Fibroblast of skin of left biceps (primary cell): ENCODE measurements at regions not wholly inside any gene's neighbourhood (a gene's known extent, or its start where the extent isn't known, plus 50 kb on each side); places are given as distances from the start of the nearest gene placed in this dataset.
A peak's percentile ranks its signal among the peaks of the same experiment; 100 is the strongest.

Experiments used
- DNase-seq, 2 experiments: peaks; one replicate each; pipeline ENCODE4 v3.0.0-alpha.2; 2013; ENCODE audit warnings: low read depth in 2 of 2

- no peak for DNase-seq
Measured at GRCh38 chr2:45141883-45142866, 132.9 kb upstream of the SIX2 start.

DNA sequence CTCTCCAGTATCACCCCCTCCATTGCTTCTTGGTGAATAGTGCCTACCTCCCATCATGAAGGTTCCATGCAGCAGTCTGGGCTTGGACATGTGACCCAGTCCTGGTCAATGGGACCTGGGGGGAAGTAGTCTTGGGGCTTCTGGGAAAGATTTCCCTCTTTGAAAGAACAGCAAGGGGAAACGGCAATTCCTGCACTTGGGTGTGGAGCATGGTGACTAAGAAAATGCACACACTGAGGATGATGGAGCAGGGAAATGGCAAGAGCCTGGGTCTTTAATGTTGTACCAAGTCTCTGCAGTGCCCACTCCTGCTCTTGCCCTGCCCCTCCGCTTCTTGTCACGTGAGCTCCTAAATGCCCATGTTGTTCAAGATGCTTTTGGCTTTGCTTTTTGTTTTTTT, 131.4 kb upstream of the SIX2 start:
- no peak for DNase-seq

GRCh38 chr2:45138904-45139303, 129.7 kb upstream of the SIX2 start:
- no peak for DNase-seq

DNA sequence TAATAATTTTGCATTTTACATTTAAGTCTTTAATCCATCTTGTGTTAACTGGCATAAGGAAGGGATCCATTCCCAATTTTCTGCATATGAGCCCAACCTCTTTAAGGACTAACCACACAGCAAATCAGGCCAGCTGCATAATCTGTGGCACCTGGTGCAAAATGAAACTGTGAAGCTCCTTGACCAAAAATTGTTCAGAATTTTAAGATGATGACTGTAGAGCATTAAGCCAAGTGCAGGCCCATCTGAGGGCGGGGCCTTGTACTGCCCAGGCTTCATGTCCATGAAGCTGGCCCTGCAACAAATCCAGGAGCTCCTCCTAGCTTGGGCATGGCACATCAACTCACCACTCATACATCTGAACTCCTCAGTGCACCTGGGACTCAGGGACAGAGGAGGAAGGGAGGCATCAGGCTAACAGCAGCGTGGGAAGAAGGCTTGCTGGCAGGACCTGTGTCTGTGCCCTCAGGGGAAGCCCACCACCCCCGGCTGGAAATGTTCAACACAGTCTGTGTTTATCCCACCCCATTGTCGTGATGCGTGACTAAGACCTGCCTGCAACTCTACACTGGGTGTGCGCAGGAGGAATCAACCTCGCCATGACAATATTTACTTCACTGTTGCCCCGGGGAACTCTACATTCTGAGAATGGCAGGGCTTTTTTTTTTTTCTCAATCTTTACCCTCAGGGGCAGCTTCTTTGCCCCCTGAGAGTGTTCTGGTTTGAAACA, 128.9 kb upstream of the SIX2 start:
- no peak for DNase-seq

GRCh38 chr2:45134726-45135125, 125.5 kb upstream of the SIX2 start:
- no peak for DNase-seq

DNA sequence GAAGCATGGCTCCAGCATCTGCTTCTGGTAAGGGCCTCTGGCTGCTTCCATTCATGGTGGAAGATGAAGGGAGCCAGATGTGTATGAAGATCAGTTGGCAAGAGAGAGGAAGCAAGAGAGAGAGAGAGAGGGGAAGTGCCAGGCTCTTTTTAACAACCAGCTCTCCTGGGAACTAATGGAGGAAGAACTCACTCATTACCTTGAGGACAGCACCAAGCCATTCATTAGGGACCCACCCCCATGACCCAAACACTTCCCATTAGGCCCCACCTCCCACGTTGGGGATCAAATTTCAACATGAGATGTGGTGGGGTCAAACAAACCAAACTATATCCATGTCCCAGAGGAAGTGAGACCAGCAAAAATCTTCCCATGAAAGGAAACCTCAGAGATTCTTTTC, 124.8 kb upstream of the SIX2 start:
- DNase-seq = no peak

- no peak for DNase-seq
Measured at GRCh38 chr2:45132551-45132950, 123.3 kb upstream of the SIX2 start.

GRCh38 chr2:45131587-45131986, 122.3 kb upstream of the SIX2 start:
- DNase-seq = no peak

DNA sequence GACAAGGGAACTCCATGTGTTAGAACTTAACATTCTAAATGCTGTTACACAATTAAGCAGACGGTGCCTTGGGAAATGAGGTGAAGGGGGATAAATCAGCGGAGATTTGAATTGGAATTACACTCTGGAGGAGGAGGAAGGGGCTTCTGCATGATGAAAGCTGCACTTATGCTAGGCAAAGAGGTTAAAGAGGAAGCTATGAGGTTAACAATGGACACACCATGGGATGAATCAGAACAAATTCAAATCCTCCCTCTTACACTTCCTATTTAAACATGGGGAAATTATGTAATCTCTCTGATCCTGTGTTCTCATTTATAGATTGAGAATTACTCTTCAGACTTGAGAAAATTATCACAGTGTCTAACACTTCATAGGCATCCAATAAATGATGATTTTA, 121.5 kb upstream of the SIX2 start:
- no peak for DNase-seq

GRCh38 chr2:45128580-45128997, 119.3 kb upstream of the SIX2 start:
- peak; percentile 93 to 94 for DNase-seq

GRCh38 chr2:45127891-45128290, 118.6 kb upstream of the SIX2 start:
- no peak for DNase-seq

DNA sequence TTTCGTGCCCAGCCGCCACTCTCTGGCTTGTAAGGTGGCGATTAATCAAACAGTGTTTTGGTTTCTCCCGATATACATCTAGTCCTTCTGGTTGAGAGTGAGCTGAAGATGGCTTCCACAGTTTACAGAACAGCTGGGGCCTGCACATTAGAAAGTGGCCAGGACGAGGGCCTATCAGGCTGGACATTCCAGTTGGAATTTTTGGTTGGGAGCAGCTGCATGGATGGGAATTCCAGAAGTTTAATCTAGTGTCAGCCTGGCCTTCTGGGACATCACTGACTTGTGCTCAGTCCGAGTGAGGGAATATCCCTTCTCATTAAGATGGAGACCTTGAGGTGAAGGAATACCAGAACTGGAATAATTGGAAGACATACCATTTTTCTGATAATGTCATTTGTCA, 118.1 kb upstream of the SIX2 start:
- DNase-seq = no peak

GRCh38 chr2:45125232-45125631, 116.0 kb upstream of the SIX2 start:
- no peak for DNase-seq

DNA sequence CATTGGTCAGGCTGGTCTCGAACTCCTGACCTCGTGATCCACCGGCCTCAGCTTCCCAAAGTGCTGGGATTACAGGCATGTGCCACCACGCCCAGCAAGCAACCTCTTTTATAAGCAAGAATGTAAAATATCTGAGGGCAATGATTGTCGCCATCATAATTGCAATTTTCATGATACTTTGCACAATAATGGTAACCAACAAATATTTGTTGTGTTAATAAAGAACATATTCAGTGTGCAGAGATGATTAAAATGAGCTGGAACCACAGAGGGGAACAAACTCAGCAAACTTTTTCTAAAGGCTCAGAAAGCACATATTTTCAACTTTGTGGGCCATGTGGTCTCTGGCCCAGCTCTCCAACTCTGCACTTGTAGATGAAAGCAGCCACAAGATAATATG, 115.2 kb upstream of the SIX2 start:
- no peak for DNase-seq

- no peak for DNase-seq
Measured at GRCh38 chr2:45123521-45124191, 114.4 kb upstream of the SIX2 start.

GRCh38 chr2:45123065-45123464, 113.8 kb upstream of the SIX2 start:
- DNase-seq = no peak

- DNase-seq = no peak
Measured at GRCh38 chr2:45121236-45121927, 112.1 kb upstream of the SIX2 start.

DNA sequence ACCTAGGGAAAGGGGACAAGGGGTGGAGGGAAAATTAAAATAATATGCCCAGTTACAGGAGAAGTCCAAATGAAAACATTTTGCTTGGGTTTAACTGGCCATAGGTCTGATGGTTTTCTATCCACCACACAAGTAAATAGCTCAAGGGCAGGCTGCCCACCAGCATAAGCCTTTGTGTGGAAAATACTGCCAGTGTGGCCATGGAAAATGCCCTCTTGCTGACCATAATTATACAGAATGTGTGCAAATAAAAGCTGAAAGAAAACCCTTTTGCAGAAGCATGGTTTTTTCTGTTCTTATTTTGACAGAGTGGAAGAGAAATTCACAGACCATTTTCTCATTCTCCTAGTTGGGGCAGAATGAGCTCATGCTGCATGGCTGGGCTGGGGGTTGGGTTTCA, 111.3 kb upstream of the SIX2 start:
- DNase-seq = no peak

DNA sequence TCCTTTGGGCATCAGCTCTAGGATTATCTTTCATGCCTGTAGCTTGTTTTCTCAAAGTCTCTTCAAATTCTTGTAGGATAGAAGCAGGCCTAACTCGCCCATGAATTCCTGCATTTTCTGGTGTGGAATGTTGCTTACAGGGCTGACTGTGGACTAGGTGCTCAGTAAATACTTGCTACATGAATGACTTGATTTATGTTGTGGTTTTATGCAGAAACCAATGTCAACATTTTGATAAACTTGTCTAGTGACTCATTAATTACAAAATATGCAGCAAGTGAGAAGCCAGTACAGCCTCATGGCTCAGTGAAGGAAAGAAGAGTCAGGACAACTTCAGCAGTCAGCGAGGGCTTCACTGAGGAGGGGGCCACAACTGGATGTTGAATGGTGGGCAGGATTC, 110.6 kb upstream of the SIX2 start:
- peak; percentile 82 to 87 for DNase-seq

GRCh38 chr2:45119038-45119437, 109.8 kb upstream of the SIX2 start:
- DNase-seq = peak; percentile 13 to 24

GRCh38 chr2:45117383-45117782, 108.1 kb upstream of the SIX2 start:
- DNase-seq = no peak

DNA sequence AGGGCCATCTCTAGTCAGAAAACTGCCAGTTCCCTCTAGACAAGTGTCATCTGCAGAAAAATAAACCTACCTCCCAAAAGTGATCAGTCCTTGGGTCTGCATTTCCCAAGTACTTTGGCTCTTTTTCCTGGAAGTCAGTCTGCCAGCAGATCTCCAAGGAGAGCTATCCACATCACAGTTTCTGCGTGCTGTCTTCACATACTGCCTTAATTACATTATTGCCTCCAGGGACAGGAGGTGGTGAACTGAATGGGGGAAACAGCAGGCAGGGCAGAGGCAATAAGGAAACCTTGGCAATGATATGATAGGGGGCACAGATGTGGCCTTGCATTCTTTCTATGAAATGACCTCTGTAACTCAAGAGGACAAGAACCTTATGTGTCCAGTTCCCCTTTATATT, 105.9 kb upstream of the SIX2 start:
- DNase-seq = no peak
